HCT116 (cell line): ENCODE measurements at regions not wholly inside any gene's neighbourhood (a gene's known extent, or its start where the extent isn't known, plus 50 kb on each side); places are given as distances from the start of the nearest gene placed in this dataset.
"Not testable (repeated sequence)": the region's sequence is repeated elsewhere in the genome, so short reads cannot be mapped to it uniquely, and the experiment has no call there.

Source experiments
- ATAC-seq: fragments of 200-7000 bp; cut with Tn5 transposase; 2 replicates; pipeline ENCODE4 v1.9.1; 2020; ENCODE audit warnings: mild to moderate bottlenecking, moderate library complexity
- BruUV-seq: library from RNA; stranded (reverse); fragments of 400-500 nt; replicated peaks from 2 replicates; lab custom pipeline; 2021; lab: Mats Ljungman, UMichigan
- CTCF ChIA-PET: fragments of 300-600 bp; sonication (Branson Sonifier 250); formaldehyde crosslinking; loops from one replicate; lab custom pipeline; 2021; ENCODE audit warnings: antibody characterized with exemption; lab: Charles Lee
- POLR2A ChIA-PET: fragments of 300-600, 350-600 bp; sonication (Branson Sonifier 250); formaldehyde crosslinking; loops from one replicate; lab custom pipeline; 2021; ENCODE audit warnings: antibody characterized with exemption; lab: Charles Lee
- RAD21 ChIA-PET, 2 experiments: fragments of 300-600 bp; sonication (Branson Sonifier 250); formaldehyde crosslinking; loops; one replicate each; lab custom pipeline; 2023; ENCODE audit warnings: low total read pairs in 2 of 2; ENCODE audit not compliant: uncharacterized antibody in 2 of 2, unreplicated experiment in 2 of 2, low non-redundant PET in 1 of 2; lab: Charles Lee
- DNase-seq: peaks from one replicate; pipeline ENCODE4 v3.0.0-alpha.2; 2010; ENCODE audit warnings: low read depth, low spot score
- H2AFZ ChIP-seq: fragments of 200-600 bp; shearing (Covaris generic), sonication (generic); 2 replicates; pipeline ENCODE4 v1.6.1; 2017; ENCODE audit warnings: low read depth, mixed run types, mixed read lengths, antibody characterized with exemption, low read length; ENCODE audit not compliant: poor library complexity, severe bottlenecking
- H3K27ac ChIP-seq: 2 replicates; pipeline ENCODE4 v1.5.1; 2012; ENCODE audit warnings: low read depth, low read length
- H3K27me3 ChIP-seq: fragments of 200-600 bp; sonication (generic); 2 replicates; pipeline ENCODE4 v1.6.1; 2016; ENCODE audit warnings: mixed run types, low read length, mixed read lengths; ENCODE audit not compliant: insufficient read depth
- H3K36me3 ChIP-seq, 2 experiments: fragments of 200-500 bp in 1 of 2; fragments of 200-600 bp in 1 of 2; sonication (Bioruptor generic) in 1 of 2; sonication (generic) in 1 of 2; 2 replicates each; pipeline versions ENCODE4 v1.5.1 to v1.6.1; 2014 to 2016; ENCODE audit warnings: low read length in 2 of 2, inconsistent platforms in 1 of 2, mixed read lengths in 1 of 2, mixed run types in 1 of 2; ENCODE audit not compliant: insufficient read depth in 2 of 2, control insufficient read depth in 1 of 2
- H3K4me1 ChIP-seq, 2 experiments: fragments of 200-600 bp in 1 of 2; sonication (generic) in 1 of 2; 2 replicates each; pipeline versions ENCODE4 v1.5.1 to v1.6.1; 2012 to 2017; ENCODE audit warnings: low read length in 2 of 2, inconsistent platforms in 1 of 2, mild to moderate bottlenecking in 1 of 2, mixed read lengths in 1 of 2, mixed run types in 1 of 2, moderate library complexity in 1 of 2; ENCODE audit not compliant: insufficient read depth in 2 of 2, control insufficient read depth in 1 of 2
- H3K4me2 ChIP-seq: fragments of 200-600 bp; sonication (generic); 2 replicates; pipeline ENCODE4 v1.6.1; 2017; ENCODE audit warnings: mixed run types, low read length, mixed read lengths
- H3K4me3 ChIP-seq, 2 experiments: fragments of 200-600 bp in 1 of 2; sonication (generic) in 1 of 2; replicated peaks in 1 of 2; 2 replicates each; pipeline ENCODE4 v1.5.1; 2011 to 2016; ENCODE audit warnings: low read length in 2 of 2, control low read depth in 1 of 2, low read depth in 1 of 2, mild to moderate bottlenecking in 1 of 2, mixed read lengths in 1 of 2, mixed run types in 1 of 2
- H3K79me2 ChIP-seq: fragments of 200-600 bp; sonication (generic); 2 replicates; pipeline ENCODE4 v1.6.1; 2017; ENCODE audit warnings: mild to moderate bottlenecking, mixed run types, low read length, moderate library complexity, mixed read lengths; ENCODE audit not compliant: insufficient read depth
- H3K9ac ChIP-seq: fragments of 200-600 bp; sonication (generic); 2 replicates; pipeline ENCODE4 v1.6.1; 2016; ENCODE audit warnings: low read length, mixed read lengths
- H3K9me2 ChIP-seq: fragments of 200-600 bp; sonication (generic), shearing (Covaris generic); 2 replicates; pipeline ENCODE4 v1.6.1; 2017; ENCODE audit warnings: mixed run types, mild to moderate bottlenecking, moderate library complexity; ENCODE audit not compliant: insufficient read depth
- H3K9me3 ChIP-seq, 2 experiments: fragments of 200-500 bp in 1 of 2; fragments of 200-600 bp in 1 of 2; sonication (Bioruptor generic) in 1 of 2; sonication (generic) in 1 of 2; 2 replicates each; pipeline ENCODE4 v1.6.1; 2014 to 2017; ENCODE audit warnings: low read length in 2 of 2, mixed read lengths in 2 of 2, inconsistent platforms in 1 of 2, low read depth in 1 of 2, mild to moderate bottlenecking in 1 of 2, mixed run types in 1 of 2, moderate library complexity in 1 of 2; ENCODE audit not compliant: control insufficient read depth in 1 of 2, insufficient read depth in 1 of 2
- H4K20me1 ChIP-seq: fragments of 200-600 bp; sonication (generic), shearing (Covaris generic); 2 replicates; pipeline ENCODE4 v1.6.1; 2017; ENCODE audit warnings: mixed run types, mild to moderate bottlenecking, moderate library complexity; ENCODE audit not compliant: insufficient read depth
- CEBPB ChIP-seq: IDR thresholded peaks from 2 replicates; pipeline ENCODE4 v1.6.1; 2012; ENCODE audit warnings: low read depth
- ELF1 ChIP-seq: IDR thresholded peaks from 2 replicates; pipeline ENCODE4 v1.6.1; 2012; ENCODE audit warnings: low read depth, borderline replicate concordance
- EZH2 ChIP-seq: fragments of 200-600 bp; sonication (generic); IDR thresholded peaks from 2 replicates; pipeline ENCODE4 v1.6.1; 2017; ENCODE audit warnings: antibody characterized with exemption, mixed run types
- SIN3A ChIP-seq: IDR thresholded peaks from 2 replicates; pipeline ENCODE4 v1.6.1; 2012; ENCODE audit warnings: low read depth
- SP1 ChIP-seq: IDR thresholded peaks from 2 replicates; pipeline ENCODE4 v1.6.1; 2012; ENCODE audit warnings: low read depth
- SRF ChIP-seq: IDR thresholded peaks from 2 replicates; pipeline ENCODE4 v1.6.1; 2012; ENCODE audit warnings: low read depth
- TCF7L2 ChIP-seq: IDR thresholded peaks from 2 replicates; pipeline ENCODE4 v1.7.0; 2011; ENCODE audit warnings: borderline replicate concordance, inconsistent platforms; ENCODE audit not compliant: insufficient read depth, insufficient read length; ENCODE audit errors: extremely low read depth
- ZBTB33 ChIP-seq: IDR thresholded peaks from 2 replicates; pipeline ENCODE4 v1.6.1; 2011; ENCODE audit warnings: mild to moderate bottlenecking, low read length, moderate library complexity; ENCODE audit not compliant: insufficient replicate concordance; ENCODE audit errors: extremely low read depth
- ZNF274 ChIP-seq: fragments of 200-500 bp; sonication (Bioruptor generic); IDR thresholded peaks from 2 replicates; pipeline ENCODE4 v1.6.1; 2014; ENCODE audit warnings: mild to moderate bottlenecking, low read depth, low read length, inconsistent platforms
- intact Hi-C: fragments of 100-400 bp; cut with micrococcal nuclease; formaldehyde crosslinking; loops from 2 replicates; pipeline ENCODE4 v1.10.0; 2022
- TF ChIP-seq, protein P1 (sequence below): IDR thresholded peaks from 2 replicates; pipeline ENCODE4 v1.6.1; 2012
- TF ChIP-seq, protein P2 (sequence below), 3 experiments: fragments of 200-600 bp in 1 of 3; sonication (generic) in 1 of 3; IDR thresholded peaks in 2 of 3; conservative IDR thresholded peaks in 1 of 3; 2 replicates each; pipeline ENCODE4 v1.5.1; 2012 to 2017; ENCODE audit warnings: low read depth in 2 of 3, low read length in 2 of 3, antibody characterized with exemption in 1 of 3, borderline replicate concordance in 1 of 3, control low read depth in 1 of 3, mild to moderate bottlenecking in 1 of 3, mixed read lengths in 1 of 3, mixed run types in 1 of 3, moderate library complexity in 1 of 3; ENCODE audit not compliant: insufficient read depth in 1 of 3

- CTCF ChIA-PET, H3K27me3 ChIP-seq, H3K9me2 ChIP-seq, H3K79me2 ChIP-seq, H4K20me1 ChIP-seq, H3K36me3 ChIP-seq, BruUV-seq, POLR2A ChIA-PET, H3K4me3 ChIP-seq, intact Hi-C loops, ATAC-seq, RAD21 ChIA-PET, H3K9me3 ChIP-seq, H2AFZ ChIP-seq, DNase-seq, H3K27ac ChIP-seq, H3K4me2 ChIP-seq, H3K4me1 ChIP-seq, H3K9ac ChIP-seq: not testable (repeated sequence)
These were observed 162.3 kb upstream of the MAP2 start for GRCh38 chr2:209261366-209262053.

DNA sequence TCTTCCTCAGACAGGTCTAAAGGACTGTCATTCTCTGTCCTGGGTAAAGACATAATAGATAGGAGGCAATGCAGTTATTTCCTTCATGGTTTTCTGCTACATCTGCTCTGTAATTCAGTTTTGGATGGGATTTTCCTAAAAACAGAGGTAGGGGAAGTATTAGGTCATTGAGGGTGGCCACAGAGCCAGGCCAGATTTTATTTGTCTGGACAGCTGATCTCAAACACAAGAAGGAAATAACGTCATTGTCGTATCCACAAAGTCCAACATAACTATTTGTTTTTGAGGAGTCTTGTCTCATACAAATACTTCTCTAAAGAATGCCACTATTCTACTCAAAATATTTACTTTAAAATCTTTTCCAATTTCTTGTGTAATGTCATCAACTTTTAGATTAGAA lies 154.8 kb upstream of the MAP2 start:
- no peak overlapping the region for H3K4me2 ChIP-seq
- no TSS peak for BruUV-seq
- no peaks in the 10 kb centered on the region for H3K36me3 ChIP-seq
- H3K9ac ChIP-seq: no peak overlapping the region
- H3K27ac ChIP-seq: no peak overlapping the region
- H4K20me1 ChIP-seq: no peaks in the 10 kb centered on the region
- H3K9me3 ChIP-seq: no peaks in the 10 kb centered on the region
- no peak for DNase-seq
- ChIA-PET POLR2A (no interaction called here), CTCF (no interaction called here), RAD21 (no interaction called here)
- no peak for ATAC-seq
- no peak overlapping the region for H2AFZ ChIP-seq
- intact Hi-C loops: no loop called here
- no peaks in the 10 kb centered on the region for H3K27me3 ChIP-seq
- H3K79me2 ChIP-seq: no peaks in the 10 kb centered on the region
- no peak overlapping the region for H3K4me3 ChIP-seq
- no peaks in the 10 kb centered on the region for H3K9me2 ChIP-seq
- H3K4me1 ChIP-seq: no peaks in the 10 kb centered on the region
- TF ChIP-seq EZH2 (no peak), ZNF274 (no peak), CEBPB (no peak), SP1 (no peak), ZBTB33 (no peak), SRF (no peak), SIN3A (no peak), ELF1 (no peak), TCF7L2 (no peak)
- TF ChIP-seq, protein P1, sequence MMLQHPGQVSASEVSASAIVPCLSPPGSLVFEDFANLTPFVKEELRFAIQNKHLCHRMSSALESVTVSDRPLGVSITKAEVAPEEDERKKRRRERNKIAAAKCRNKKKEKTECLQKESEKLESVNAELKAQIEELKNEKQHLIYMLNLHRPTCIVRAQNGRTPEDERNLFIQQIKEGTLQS: no peak
- TF ChIP-seq, protein P2, sequence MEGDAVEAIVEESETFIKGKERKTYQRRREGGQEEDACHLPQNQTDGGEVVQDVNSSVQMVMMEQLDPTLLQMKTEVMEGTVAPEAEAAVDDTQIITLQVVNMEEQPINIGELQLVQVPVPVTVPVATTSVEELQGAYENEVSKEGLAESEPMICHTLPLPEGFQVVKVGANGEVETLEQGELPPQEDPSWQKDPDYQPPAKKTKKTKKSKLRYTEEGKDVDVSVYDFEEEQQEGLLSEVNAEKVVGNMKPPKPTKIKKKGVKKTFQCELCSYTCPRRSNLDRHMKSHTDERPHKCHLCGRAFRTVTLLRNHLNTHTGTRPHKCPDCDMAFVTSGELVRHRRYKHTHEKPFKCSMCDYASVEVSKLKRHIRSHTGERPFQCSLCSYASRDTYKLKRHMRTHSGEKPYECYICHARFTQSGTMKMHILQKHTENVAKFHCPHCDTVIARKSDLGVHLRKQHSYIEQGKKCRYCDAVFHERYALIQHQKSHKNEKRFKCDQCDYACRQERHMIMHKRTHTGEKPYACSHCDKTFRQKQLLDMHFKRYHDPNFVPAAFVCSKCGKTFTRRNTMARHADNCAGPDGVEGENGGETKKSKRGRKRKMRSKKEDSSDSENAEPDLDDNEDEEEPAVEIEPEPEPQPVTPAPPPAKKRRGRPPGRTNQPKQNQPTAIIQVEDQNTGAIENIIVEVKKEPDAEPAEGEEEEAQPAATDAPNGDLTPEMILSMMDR (IDR thresholded peaks at IDR 0.05 in 2 of 3, conservative IDR thresholded peaks at IDR 0.05 in 1 of 3; ENCODE audit: borderline replicate concordance in 1 of 3, insufficient read depth in 1 of 3, low read depth in 2 of 3, low read length in 2 of 3): no peak
